CD4-positive, alpha-beta T cell (primary cell): ENCODE measurements at regions not wholly inside any gene's neighbourhood (a gene's known extent, or its start where the extent isn't known, plus 50 kb on each side); places are given as distances from the start of the nearest gene placed in this dataset.

Source experiments
- ATAC-seq: fragments of 200-7000 bp; cut with Tn5 transposase; one replicate; pipeline ENCODE4 v1.10.0; 2022; ENCODE audit warnings: mild to moderate bottlenecking; ENCODE audit not compliant: poor library complexity
- CTCF ChIA-PET: fragments of 350-600 bp; sonication (Branson Sonifier 250); formaldehyde crosslinking; loops from one replicate; lab custom pipeline; 2021; ENCODE audit warnings: antibody characterized with exemption, inconsistent platforms; lab: Charles Lee
- POLR2A ChIA-PET: fragments of 350-600 bp; sonication (Branson Sonifier 250); formaldehyde crosslinking; loops from one replicate; lab custom pipeline; 2021; ENCODE audit warnings: antibody characterized with exemption, inconsistent platforms; lab: Charles Lee
- DNase-seq, 14 experiments: peaks; one replicate each; pipeline ENCODE4 v3.0.0-alpha.2; 2013 to 2020; ENCODE audit warnings: mixed read lengths in 2 of 14
- H3K27ac ChIP-seq, 2 donors: one replicate each; pipeline versions ENCODE4 v1.5.1 to v1.7.0; 2013; ENCODE audit warnings: low read length in 2 of 2, low read depth in 1 of 2, mild to moderate bottlenecking in 1 of 2
- H3K27me3 ChIP-seq, 2 experiments: 1 replicate in 1 of 2; 2 replicates in 1 of 2; pipeline versions ENCODE4 v1.6.1 to v1.7.0; 2013; ENCODE audit warnings: low read length in 2 of 2, control low read depth in 1 of 2, mild to moderate bottlenecking in 1 of 2, moderate library complexity in 1 of 2; ENCODE audit not compliant: insufficient read depth in 2 of 2, control insufficient read depth in 1 of 2
- H3K36me3 ChIP-seq: one replicate; pipeline ENCODE4 v1.6.1; 2013; ENCODE audit warnings: low read length, control low read depth; ENCODE audit not compliant: insufficient read depth
- H3K4me1 ChIP-seq: one replicate; pipeline ENCODE4 v1.6.1; 2013; ENCODE audit warnings: low read length, control low read depth; ENCODE audit not compliant: insufficient read depth
- H3K4me3 ChIP-seq: one replicate; pipeline ENCODE4 v1.5.1; 2013; ENCODE audit warnings: mild to moderate bottlenecking, low read length, moderate library complexity
- H3K9me3 ChIP-seq, 2 experiments: 1 replicate in 1 of 2; 2 replicates in 1 of 2; pipeline versions ENCODE4 v1.6.1 to v1.7.0; 2013; ENCODE audit warnings: low read length in 2 of 2, mild to moderate bottlenecking in 2 of 2, control low read depth in 1 of 2, moderate library complexity in 1 of 2; ENCODE audit not compliant: control insufficient read depth in 1 of 2, insufficient read depth in 1 of 2
- H3K27ac Mint-ChIP-seq: one replicate; pipeline ENCODE4 v1.8.0; 2020; ENCODE audit warnings: mixed read lengths
- H3K27me3 Mint-ChIP-seq: one replicate; pipeline ENCODE4 v1.8.0; 2021; ENCODE audit warnings: mixed read lengths
- H3K36me3 Mint-ChIP-seq: one replicate; pipeline ENCODE4 v1.8.0; 2021; ENCODE audit warnings: low read depth, mixed read lengths
- H3K4me1 Mint-ChIP-seq: one replicate; pipeline ENCODE4 v1.8.0; 2021; ENCODE audit warnings: low read depth, mixed read lengths
- H3K4me3 Mint-ChIP-seq: one replicate; pipeline ENCODE4 v1.8.0; 2020; ENCODE audit warnings: mild to moderate bottlenecking, mixed read lengths
- H3K9me3 Mint-ChIP-seq: one replicate; pipeline ENCODE4 v1.8.0; 2020; ENCODE audit warnings: mixed read lengths
- CTCF ChIP-seq: fragments of 200-600 bp; IDR thresholded peaks from one replicate; pipeline ENCODE4 v1.8.0; 2022; ENCODE audit warnings: antibody characterized with exemption, mild to moderate bottlenecking
- intact Hi-C, 2 experiments: fragments of 100-400 bp; cut with DNase I in 1 of 2; cut with micrococcal nuclease in 1 of 2; formaldehyde crosslinking; loops; one replicate each; pipeline versions ENCODE4 v1.15.1 to v1.9.0; 2023 to 2025; cut with DNase I, micrococcal nuclease

GRCh38 chr2:39607538-39608262 lies 58.0 kb upstream of the TMEM178A start:
- H3K36me3 Mint-ChIP-seq: no peaks in the 10 kb centered on the region

GRCh38 chr2:39608263-39608575 lies 57.5 kb upstream of the TMEM178A start:
- Mint-ChIP-seq H3K36me3 (no peaks in the 10 kb centered on the region), H3K9me3 (no peaks in the 10 kb centered on the region), H3K4me1 (no peaks in the 10 kb centered on the region), H3K4me3 (no peak overlapping the region), H3K27ac (no peak overlapping the region), H3K27me3 (peaks cover 15% of the 10 kb centered on the region)
- CTCF ChIA-PET: no interaction called here
- H3K27ac ChIP-seq: no peak overlapping the region
- intact Hi-C loops: no loop called here
- TF ChIP-seq CTCF: no peak
- no peaks in the 10 kb centered on the region for H3K27me3 ChIP-seq
- DNase-seq: no peak
- H3K36me3 ChIP-seq: no peaks in the 10 kb centered on the region
- no peak for ATAC-seq
- POLR2A ChIA-PET: no interaction called here
- H3K4me1 ChIP-seq: no peaks in the 10 kb centered on the region
- no peak overlapping the region for H3K4me3 ChIP-seq
- H3K9me3 ChIP-seq: no peaks in the 10 kb centered on the region

More at GRCh38 chr2:39607538-39608262, 58.0 kb upstream of the TMEM178A start:
- POLR2A ChIA-PET: no interaction called here
- no peaks in the 10 kb centered on the region for H3K4me1 Mint-ChIP-seq
- Histone ChIP-seq H3K4me1 (no peaks in the 10 kb centered on the region), H3K9me3 (no peaks in the 10 kb centered on the region), H3K36me3 (no peaks in the 10 kb centered on the region), H3K27me3 (no peaks in the 10 kb centered on the region), H3K4me3 (no peak overlapping the region), H3K27ac (no peak overlapping the region)
- no peak for ATAC-seq
- intact Hi-C loops: no loop called here
- no peak overlapping the region for H3K27ac Mint-ChIP-seq
- no peaks in the 10 kb centered on the region for H3K9me3 Mint-ChIP-seq
- no peak for DNase-seq
- CTCF ChIA-PET: no interaction called here
- H3K4me3 Mint-ChIP-seq: no peak overlapping the region
- TF ChIP-seq CTCF: no peak
- peaks cover 15% of the 10 kb centered on the region for H3K27me3 Mint-ChIP-seq

GRCh38 chr2:39608686-39609441 lies 56.9 kb upstream of the TMEM178A start:
- Mint-ChIP-seq H3K36me3 (no peaks in the 10 kb centered on the region), H3K9me3 (no peaks in the 10 kb centered on the region), H3K4me3 (no peak overlapping the region), H3K27ac (no peak overlapping the region), H3K27me3 (peaks cover 12% of the 10 kb centered on the region), H3K4me1 (no peaks in the 10 kb centered on the region)
- Histone ChIP-seq H3K4me1 (no peaks in the 10 kb centered on the region), H3K36me3 (no peaks in the 10 kb centered on the region), H3K9me3 (no peaks in the 10 kb centered on the region), H3K27ac (no peak overlapping the region), H3K27me3 (no peaks in the 10 kb centered on the region), H3K4me3 (no peak overlapping the region)
- intact Hi-C loops: no loop called here
- no peak for ATAC-seq
- TF ChIP-seq CTCF: no peak
- CTCF ChIA-PET: no interaction called here
- no peak for DNase-seq
- POLR2A ChIA-PET: no interaction called here
